Endodermal cell (in vitro differentiated cells): ENCODE measurements at regions not wholly inside any gene's neighbourhood (a gene's known extent, or its start where the extent isn't known, plus 50 kb on each side); places are given as distances from the start of the nearest gene placed in this dataset.

Experiments
- DNase-seq: peaks from one replicate; pipeline ENCODE4 v3.0.0-alpha.2; 2017
- H3K27ac ChIP-seq: 2 replicates; pipeline ENCODE4 v1.5.1; 2013; ENCODE audit warnings: mild to moderate bottlenecking, low read depth, low read length, moderate library complexity
- H3K27me3 ChIP-seq: 2 replicates; pipeline ENCODE4 v1.6.1; 2013; ENCODE audit warnings: mild to moderate bottlenecking, low read length, moderate library complexity; ENCODE audit not compliant: insufficient read depth, control insufficient read depth, poor library complexity, severe bottlenecking
- H3K36me3 ChIP-seq: 2 replicates; pipeline ENCODE4 v1.7.0; 2013; ENCODE audit warnings: mild to moderate bottlenecking, low read length, moderate library complexity; ENCODE audit not compliant: control insufficient read depth, insufficient read depth
- H3K4me1 ChIP-seq: one replicate; pipeline ENCODE4 v1.7.0; 2013; ENCODE audit warnings: low read length; ENCODE audit not compliant: control insufficient read depth, insufficient read depth
- H3K4me3 ChIP-seq: 2 replicates; pipeline ENCODE4 v1.5.1; 2013; ENCODE audit warnings: mild to moderate bottlenecking, low read length, moderate library complexity
- H3K9ac ChIP-seq: 2 replicates; pipeline ENCODE4 v1.6.1; 2013; ENCODE audit warnings: mild to moderate bottlenecking, low read length, moderate library complexity; ENCODE audit not compliant: poor library complexity, severe bottlenecking; ENCODE audit errors: extremely low read depth
- H3K9me3 ChIP-seq: 2 replicates; pipeline ENCODE4 v1.6.1; 2013; ENCODE audit warnings: mild to moderate bottlenecking, low read length, moderate library complexity; ENCODE audit not compliant: control insufficient read depth
- H3K27ac Mint-ChIP-seq: 2 replicates; pipeline ENCODE4 v1.8.0; 2020; ENCODE audit warnings: mixed read lengths
- H3K27me3 Mint-ChIP-seq: 2 replicates; pipeline ENCODE4 v1.8.0; 2021; ENCODE audit warnings: mild to moderate bottlenecking, mixed read lengths; ENCODE audit not compliant: insufficient read depth
- H3K36me3 Mint-ChIP-seq: 2 replicates; pipeline ENCODE4 v1.8.0; 2020; ENCODE audit warnings: low read depth, mixed read lengths
- H3K4me1 Mint-ChIP-seq: 2 replicates; pipeline ENCODE4 v1.8.0; 2020; ENCODE audit warnings: mixed read lengths
- H3K4me3 Mint-ChIP-seq: 2 replicates; pipeline ENCODE4 v1.8.0; 2020; ENCODE audit warnings: mild to moderate bottlenecking, moderate library complexity, mixed read lengths
- H3K9me3 Mint-ChIP-seq: 2 replicates; pipeline ENCODE4 v1.8.0; 2020; ENCODE audit warnings: mild to moderate bottlenecking, mixed read lengths
- CTCF ChIP-seq: fragments of 200-600 bp; sonication (generic); conservative IDR thresholded peaks from 2 replicates; pipeline ENCODE4 v1.5.0; 2021; ENCODE audit warnings: antibody characterized with exemption, mild to moderate bottlenecking
- WGBS, 2 experiments: methylation state at CpG; one replicate each; pipeline versions ENCODE4 v1.1.5 to v1.1.7; 2013; ENCODE audit warnings: missing lambda C conversion rate in 2 of 2, mixed read lengths in 1 of 2; ENCODE audit not compliant: insufficient coverage in 1 of 2, insufficient read length in 1 of 2; 5-methylcytosine and 5-hydroxymethylcytosine counted together

- H3K9me3 Mint-ChIP-seq = no peaks in the 10 kb centered on the region
- Histone ChIP-seq H3K27me3 (no peaks in the 10 kb centered on the region), H3K4me1 (no peaks in the 10 kb centered on the region), H3K36me3 (no peaks in the 10 kb centered on the region), H3K9ac (no peak overlapping the region), H3K9me3 (no peaks in the 10 kb centered on the region), H3K27ac (no peak overlapping the region), H3K4me3 (no peak overlapping the region)
- peaks cover 11% of the 10 kb centered on the region for H3K27me3 Mint-ChIP-seq
- no peak overlapping the region for H3K27ac Mint-ChIP-seq
- no peaks in the 10 kb centered on the region for H3K36me3 Mint-ChIP-seq
- no peak overlapping the region for H3K4me3 Mint-ChIP-seq
- no peak for DNase-seq
- 83 to 86% methylated on average over 1 of the region's 1 CpG for WGBS, 2 experiments
- no peak for TF ChIP-seq CTCF
- H3K4me1 Mint-ChIP-seq = peaks cover 13% of the 10 kb centered on the region
Measured at GRCh38 chr13:90752070-90752469, 595.4 kb upstream of the MIR17HG start.

- no peak overlapping the region for H3K9ac ChIP-seq
- Mint-ChIP-seq H3K27me3 (peaks cover 1% of the 10 kb centered on the region), H3K36me3 (no peaks in the 10 kb centered on the region), H3K4me1 (peaks cover 9% of the 10 kb centered on the region), H3K9me3 (no peaks in the 10 kb centered on the region), H3K27ac (no peak overlapping the region), H3K4me3 (no peak overlapping the region)
- H3K27ac ChIP-seq = no peak overlapping the region
- H3K36me3 ChIP-seq = no peaks in the 10 kb centered on the region
- no peak for DNase-seq
- 92 to 100% methylated on average over 1 to 2 of the region's 2 CpGs for WGBS, 2 experiments
- H3K9me3 ChIP-seq = no peaks in the 10 kb centered on the region
- H3K4me1 ChIP-seq = no peaks in the 10 kb centered on the region
- no peak overlapping the region for H3K4me3 ChIP-seq
- no peak for TF ChIP-seq CTCF
- no peaks in the 10 kb centered on the region for H3K27me3 ChIP-seq
Measured at GRCh38 chr13:90757127-90757680, 590.3 kb upstream of the MIR17HG start.

GRCh38 chr13:90760639-90761038, 586.8 kb upstream of the MIR17HG start:
- H3K27ac ChIP-seq = no peak overlapping the region
- H3K9me3 ChIP-seq = no peaks in the 10 kb centered on the region
- DNase-seq = no peak
- Mint-ChIP-seq H3K27ac (no peak overlapping the region), H3K9me3 (no peaks in the 10 kb centered on the region), H3K27me3 (peaks cover 6% of the 10 kb centered on the region), H3K4me3 (no peak overlapping the region), H3K4me1 (no peaks in the 10 kb centered on the region), H3K36me3 (no peaks in the 10 kb centered on the region)
- no peak for TF ChIP-seq CTCF
- H3K4me1 ChIP-seq = no peaks in the 10 kb centered on the region
- H3K27me3 ChIP-seq = no peaks in the 10 kb centered on the region
- no peak overlapping the region for H3K9ac ChIP-seq
- no peak overlapping the region for H3K4me3 ChIP-seq
- no CpG with 5 or more reads among the region's 1 CpG for WGBS, 2 experiments
- H3K36me3 ChIP-seq = no peaks in the 10 kb centered on the region
